NCI-H1694 (cell line): ENCODE measurements at regions not wholly inside any gene's neighbourhood (a gene's known extent, or its start where the extent isn't known, plus 50 kb on each side); places are given as distances from the start of the nearest gene placed in this dataset.
"Not testable (repeated sequence)": the region's sequence is repeated elsewhere in the genome, so short reads cannot be mapped to it uniquely, and the experiment has no call there.

Source experiments
- DNase-seq: peaks from one replicate; lab custom pipeline; 2025; lab: John Stamatoyannopoulos, UW

GRCh38 chr6:112459758-112460304, 112.7 kb downstream of the RFPL4B start:
- no peak for DNase-seq

GRCh38 chr6:112464901-112465665, 118.0 kb downstream of the RFPL4B start:
- no peak for DNase-seq

GRCh38 chr6:112466373-112467151, 119.4 kb downstream of the RFPL4B start:
- DNase-seq = no peak

- no peak for DNase-seq
Measured at GRCh38 chr6:112468359-112468758, 121.2 kb downstream of the RFPL4B start.

GRCh38 chr6:112469306-112469705, 122.2 kb downstream of the RFPL4B start:
- DNase-seq = no peak

GRCh38 chr6:112470376-112470775, 123.2 kb downstream of the RFPL4B start:
- DNase-seq = no peak

- DNase-seq = no peak
Measured at GRCh38 chr6:112470950-112471349, 123.8 kb downstream of the RFPL4B start.

- peak; percentile 61 for DNase-seq
Measured at GRCh38 chr6:112475083-112475482, 128.0 kb downstream of the RFPL4B start.

GRCh38 chr6:112477125-112477524, 130.0 kb downstream of the RFPL4B start:
- no peak for DNase-seq

- DNase-seq = no peak
Measured at GRCh38 chr6:112478036-112478435, 130.9 kb downstream of the RFPL4B start.

- not testable (repeated sequence) for DNase-seq
Measured at GRCh38 chr6:112479975-112480374, 132.8 kb downstream of the RFPL4B start.

GRCh38 chr6:112480553-112480952, 133.4 kb downstream of the RFPL4B start:
- no peak for DNase-seq

GRCh38 chr6:112481211-112481610, 134.1 kb downstream of the RFPL4B start:
- DNase-seq = no peak

GRCh38 chr6:112482373-112482772, 135.2 kb downstream of the RFPL4B start:
- DNase-seq = no peak

- no peak for DNase-seq
Measured at GRCh38 chr6:112485120-112485826, 138.1 kb downstream of the RFPL4B start.

GRCh38 chr6:112485827-112486212, 138.7 kb downstream of the RFPL4B start:
- DNase-seq = no peak

- no peak for DNase-seq
Measured at GRCh38 chr6:112486454-112486853, 139.3 kb downstream of the RFPL4B start.

GRCh38 chr6:112488238-112488637, 141.1 kb downstream of the RFPL4B start:
- no peak for DNase-seq

GRCh38 chr6:112501705-112502104, 154.6 kb downstream of the RFPL4B start:
- DNase-seq = peak; percentile 71

GRCh38 chr6:112502351-112503090, 155.4 kb downstream of the RFPL4B start:
- peak; percentile 0 for DNase-seq

GRCh38 chr6:112503091-112503596, 156.0 kb downstream of the RFPL4B start:
- DNase-seq = no peak
